HEK293 (cell line): ENCODE measurements at regions not wholly inside any gene's neighbourhood (a gene's known extent, or its start where the extent isn't known, plus 50 kb on each side); places are given as distances from the start of the nearest gene placed in this dataset.

ENCODE experiments used
- CTCF ChIA-PET: fragments of 350-600 bp; formaldehyde crosslinking; extraction: SDS; loops from one replicate; lab custom pipeline; 2021; ENCODE audit warnings: antibody characterized with exemption; lab: Yijun Ruan, JAX
- POLR2A ChIA-PET: fragments of 300-600 bp; formaldehyde crosslinking; extraction: SDS; loops from one replicate; lab custom pipeline; 2020; ENCODE audit warnings: antibody characterized with exemption, inconsistent platforms; lab: Yijun Ruan, JAX
- H3K27ac ChIP-seq: fragments of 200-500 bp; sonication (Bioruptor generic); 2 replicates; pipeline ENCODE4 v1.5.1; 2014; ENCODE audit warnings: low read depth, low read length, control low read depth, inconsistent platforms; ENCODE audit errors: extremely low read depth
- H3K36me3 ChIP-seq, 2 experiments: fragments of 200-500 bp in 1 of 2; sonication (Bioruptor generic) in 1 of 2; 1 replicate in 1 of 2; 2 replicates in 1 of 2; pipeline ENCODE4 v1.5.1; 2014 to 2017; ENCODE audit warnings: inconsistent platforms in 2 of 2, low read length in 2 of 2; ENCODE audit not compliant: control insufficient read depth in 2 of 2, insufficient read depth in 1 of 2
- H3K4me1 ChIP-seq: fragments of 200-500 bp; sonication (Bioruptor generic); 2 replicates; pipeline ENCODE4 v1.5.1; 2014; ENCODE audit warnings: mild to moderate bottlenecking, low read length, inconsistent platforms; ENCODE audit not compliant: control insufficient read depth, insufficient read depth
- H3K4me3 ChIP-seq: 2 replicates; pipeline ENCODE4 v1.5.1; 2011; ENCODE audit warnings: low read depth, mild to moderate bottlenecking, control low read depth, low read length, moderate library complexity
- H3K9me3 ChIP-seq: fragments of 200-500 bp; sonication (Bioruptor generic); 2 replicates; pipeline ENCODE4 v1.5.1; 2014; ENCODE audit warnings: low read depth, low read length, inconsistent platforms; ENCODE audit not compliant: control insufficient read depth, insufficient read depth
- KLF16 ChIP-seq: fragments of 450-650 bp; formaldehyde crosslinking; IDR thresholded peaks from 2 replicates; pipeline ENCODE4 v1.5.1; 2017; ENCODE audit warnings: missing biosample characterization, missing genetic modification characterization
- SCRT1 ChIP-seq: fragments of 450-650 bp; formaldehyde crosslinking; IDR thresholded peaks from 2 replicates; pipeline ENCODE4 v1.5.1; 2016; ENCODE audit warnings: missing biosample characterization, missing genetic modification characterization, borderline replicate concordance
- TCF7L2 ChIP-seq: IDR thresholded peaks from 2 replicates; pipeline ENCODE4 v1.6.1; 2011; ENCODE audit warnings: low read depth, mild to moderate bottlenecking, inconsistent platforms, low read length, moderate library complexity, borderline replicate concordance
- ZFP37 ChIP-seq: fragments of 450-650 bp; formaldehyde crosslinking; IDR thresholded peaks from 2 replicates; pipeline ENCODE4 v1.5.1; 2016; ENCODE audit warnings: missing biosample characterization, missing genetic modification characterization
- ZNF214 ChIP-seq: fragments of 450-650 bp; formaldehyde crosslinking; IDR thresholded peaks from 2 replicates; pipeline ENCODE4 v1.5.1; 2017; ENCODE audit warnings: missing biosample characterization, mild to moderate bottlenecking, missing genetic modification characterization, borderline replicate concordance
- ZNF221 ChIP-seq: fragments of 450-650 bp; formaldehyde crosslinking; IDR thresholded peaks from 2 replicates; pipeline ENCODE4 v1.5.1; 2017; ENCODE audit warnings: missing biosample characterization, missing genetic modification characterization, borderline replicate concordance
- ZNF239 ChIP-seq: fragments of 450-650 bp; formaldehyde crosslinking; IDR thresholded peaks from 2 replicates; pipeline ENCODE4 v1.5.1; 2016; ENCODE audit warnings: missing biosample characterization, missing genetic modification characterization
- ZNF416 ChIP-seq: fragments of 450-650 bp; formaldehyde crosslinking; IDR thresholded peaks from 2 replicates; pipeline ENCODE4 v1.5.1; 2016; ENCODE audit warnings: missing biosample characterization, missing genetic modification characterization
- ZNF660 ChIP-seq: fragments of 450-650 bp; IDR thresholded peaks from 2 replicates; pipeline ENCODE4 v1.5.1; 2018; ENCODE audit warnings: missing biosample characterization, mild to moderate bottlenecking, missing genetic modification characterization
- TF ChIP-seq, protein P1 (sequence below): fragments of 450-650 bp; formaldehyde crosslinking; IDR thresholded peaks from 2 replicates; pipeline ENCODE4 v1.5.1; 2016; ENCODE audit warnings: missing biosample characterization, missing genetic modification characterization, low read depth
- TF ChIP-seq, protein P2 (sequence below): fragments of 450-650 bp; formaldehyde crosslinking; IDR thresholded peaks from 2 replicates; pipeline ENCODE4 v1.5.1; 2017; ENCODE audit warnings: missing biosample characterization, mild to moderate bottlenecking, missing genetic modification characterization, moderate library complexity
- TF ChIP-seq, protein P3 (sequence below): fragments of 450-650 bp; formaldehyde crosslinking; IDR thresholded peaks from 2 replicates; pipeline ENCODE4 v1.5.1; 2016; ENCODE audit warnings: missing biosample characterization, missing genetic modification characterization, borderline replicate concordance

DNA sequence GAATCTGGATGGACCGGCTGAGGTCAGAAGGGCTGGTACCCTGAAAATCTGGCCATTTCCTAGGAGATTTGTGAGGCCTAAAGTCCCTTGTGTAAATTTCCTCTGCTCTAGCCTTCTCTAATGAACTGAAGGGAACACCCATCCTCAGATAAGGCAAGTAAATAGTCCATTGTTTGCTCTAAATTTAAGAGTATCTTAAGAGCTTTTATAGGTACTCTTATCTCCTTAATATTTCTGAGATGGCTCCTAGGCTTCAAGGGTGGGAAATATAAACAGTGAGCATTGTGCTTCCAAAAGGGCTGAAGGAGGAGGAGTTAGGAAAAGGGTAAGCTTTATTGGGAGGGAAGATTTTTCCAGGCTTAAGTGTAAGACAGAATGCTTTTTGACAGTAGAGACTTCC, 148.7 kb upstream of the EDNRB start:
- ChIA-PET POLR2A (no interaction called here), CTCF (no interaction called here)
- Histone ChIP-seq H3K9me3 (no peaks in the 10 kb centered on the region), H3K4me3 (no peak overlapping the region), H3K4me1 (no peaks in the 10 kb centered on the region), H3K36me3 (no peaks in the 10 kb centered on the region)
- no peak for TF ChIP-seq KLF16 (tag by site-specific recombination)
- peak; percentile 50; the same call in 1 of the 2 replicates for TF ChIP-seq TCF7L2
- TF ChIP-seq, all 188 proteins: peak for 1
- H3K27ac ChIP-seq: no peak overlapping the region

DNA sequence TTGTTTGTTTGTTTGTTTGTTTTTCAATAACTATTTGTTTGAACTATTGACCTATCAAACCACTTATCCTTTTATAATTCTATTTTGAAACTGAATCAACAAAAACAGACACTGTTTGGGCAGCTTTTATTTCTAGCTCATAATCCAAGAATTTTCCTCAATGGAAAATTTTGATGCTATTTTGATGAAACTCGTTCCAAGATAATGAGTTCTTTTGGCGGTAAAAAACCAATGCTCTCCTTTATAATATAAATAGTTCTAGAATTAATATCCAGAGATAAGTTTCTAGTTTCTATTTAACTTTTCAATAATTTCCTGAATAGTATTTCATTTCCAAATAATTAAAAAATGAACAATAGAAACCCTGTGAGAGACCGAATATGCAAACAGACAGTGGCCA, 146.5 kb upstream of the EDNRB start:
- Histone ChIP-seq H3K4me1 (no peaks in the 10 kb centered on the region), H3K4me3 (no peak overlapping the region), H3K27ac (no peak overlapping the region), H3K9me3 (no peaks in the 10 kb centered on the region), H3K36me3 (no peaks in the 10 kb centered on the region)
- TF ChIP-seq ZNF416 (tag by site-specific recombination): no peak
- TF ChIP-seq KLF16 (tag by site-specific recombination): no peak
- TF ChIP-seq, protein P1, sequence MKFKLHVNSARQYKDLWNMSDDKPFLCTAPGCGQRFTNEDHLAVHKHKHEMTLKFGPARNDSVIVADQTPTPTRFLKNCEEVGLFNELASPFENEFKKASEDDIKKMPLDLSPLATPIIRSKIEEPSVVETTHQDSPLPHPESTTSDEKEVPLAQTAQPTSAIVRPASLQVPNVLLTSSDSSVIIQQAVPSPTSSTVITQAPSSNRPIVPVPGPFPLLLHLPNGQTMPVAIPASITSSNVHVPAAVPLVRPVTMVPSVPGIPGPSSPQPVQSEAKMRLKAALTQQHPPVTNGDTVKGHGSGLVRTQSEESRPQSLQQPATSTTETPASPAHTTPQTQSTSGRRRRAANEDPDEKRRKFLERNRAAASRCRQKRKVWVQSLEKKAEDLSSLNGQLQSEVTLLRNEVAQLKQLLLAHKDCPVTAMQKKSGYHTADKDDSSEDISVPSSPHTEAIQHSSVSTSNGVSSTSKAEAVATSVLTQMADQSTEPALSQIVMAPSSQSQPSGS (tag by site-specific recombination): no peak
- TF ChIP-seq, protein P2, sequence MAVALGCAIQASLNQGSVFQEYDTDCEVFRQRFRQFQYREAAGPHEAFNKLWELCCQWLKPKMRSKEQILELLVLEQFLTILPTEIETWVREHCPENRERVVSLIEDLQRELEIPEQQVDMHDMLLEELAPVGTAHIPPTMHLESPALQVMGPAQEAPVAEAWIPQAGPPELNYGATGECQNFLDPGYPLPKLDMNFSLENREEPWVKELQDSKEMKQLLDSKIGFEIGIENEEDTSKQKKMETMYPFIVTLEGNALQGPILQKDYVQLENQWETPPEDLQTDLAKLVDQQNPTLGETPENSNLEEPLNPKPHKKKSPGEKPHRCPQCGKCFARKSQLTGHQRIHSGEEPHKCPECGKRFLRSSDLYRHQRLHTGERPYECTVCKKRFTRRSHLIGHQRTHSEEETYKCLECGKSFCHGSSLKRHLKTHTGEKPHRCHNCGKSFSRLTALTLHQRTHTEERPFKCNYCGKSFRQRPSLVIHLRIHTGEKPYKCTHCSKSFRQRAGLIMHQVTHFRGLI (tag by site-specific recombination): no peak
- TF ChIP-seq ZNF660 (tag by site-specific recombination): no peak
- ChIA-PET POLR2A (no interaction called here), CTCF (no interaction called here)

DNA sequence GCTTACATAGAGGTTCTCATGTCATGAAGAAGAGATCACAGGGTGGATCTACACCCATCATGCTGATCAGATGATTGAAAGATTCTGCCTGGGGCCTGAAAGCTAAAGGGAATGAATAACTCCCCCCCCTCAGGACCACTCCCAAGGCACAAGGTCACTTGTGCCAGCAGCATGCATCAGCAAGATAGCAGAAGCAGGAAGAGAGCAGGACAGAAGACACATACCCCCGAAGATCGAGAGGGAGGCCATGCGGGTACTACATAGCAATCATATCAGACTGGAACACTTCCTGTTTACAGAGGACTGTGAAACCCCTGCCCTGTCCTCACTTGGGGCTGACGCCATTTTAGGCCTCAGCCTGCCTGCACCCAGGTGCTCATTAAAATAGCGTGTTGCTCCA, 143.2 kb upstream of the EDNRB start:
- POLR2A ChIA-PET: no interaction called here
- Histone ChIP-seq H3K27ac (no peak overlapping the region), H3K9me3 (no peaks in the 10 kb centered on the region), H3K36me3 (no peaks in the 10 kb centered on the region), H3K4me3 (no peak overlapping the region), H3K4me1 (no peaks in the 10 kb centered on the region)
- TF ChIP-seq ZFP37 (no peak), ZNF239 (tag by site-specific recombination) (no peak), ZNF214 (tag by site-specific recombination) (no peak), ZNF221 (tag by site-specific recombination) (no peak), SCRT1 (tag by site-specific recombination) (no peak)
- TF ChIP-seq, protein P3, sequence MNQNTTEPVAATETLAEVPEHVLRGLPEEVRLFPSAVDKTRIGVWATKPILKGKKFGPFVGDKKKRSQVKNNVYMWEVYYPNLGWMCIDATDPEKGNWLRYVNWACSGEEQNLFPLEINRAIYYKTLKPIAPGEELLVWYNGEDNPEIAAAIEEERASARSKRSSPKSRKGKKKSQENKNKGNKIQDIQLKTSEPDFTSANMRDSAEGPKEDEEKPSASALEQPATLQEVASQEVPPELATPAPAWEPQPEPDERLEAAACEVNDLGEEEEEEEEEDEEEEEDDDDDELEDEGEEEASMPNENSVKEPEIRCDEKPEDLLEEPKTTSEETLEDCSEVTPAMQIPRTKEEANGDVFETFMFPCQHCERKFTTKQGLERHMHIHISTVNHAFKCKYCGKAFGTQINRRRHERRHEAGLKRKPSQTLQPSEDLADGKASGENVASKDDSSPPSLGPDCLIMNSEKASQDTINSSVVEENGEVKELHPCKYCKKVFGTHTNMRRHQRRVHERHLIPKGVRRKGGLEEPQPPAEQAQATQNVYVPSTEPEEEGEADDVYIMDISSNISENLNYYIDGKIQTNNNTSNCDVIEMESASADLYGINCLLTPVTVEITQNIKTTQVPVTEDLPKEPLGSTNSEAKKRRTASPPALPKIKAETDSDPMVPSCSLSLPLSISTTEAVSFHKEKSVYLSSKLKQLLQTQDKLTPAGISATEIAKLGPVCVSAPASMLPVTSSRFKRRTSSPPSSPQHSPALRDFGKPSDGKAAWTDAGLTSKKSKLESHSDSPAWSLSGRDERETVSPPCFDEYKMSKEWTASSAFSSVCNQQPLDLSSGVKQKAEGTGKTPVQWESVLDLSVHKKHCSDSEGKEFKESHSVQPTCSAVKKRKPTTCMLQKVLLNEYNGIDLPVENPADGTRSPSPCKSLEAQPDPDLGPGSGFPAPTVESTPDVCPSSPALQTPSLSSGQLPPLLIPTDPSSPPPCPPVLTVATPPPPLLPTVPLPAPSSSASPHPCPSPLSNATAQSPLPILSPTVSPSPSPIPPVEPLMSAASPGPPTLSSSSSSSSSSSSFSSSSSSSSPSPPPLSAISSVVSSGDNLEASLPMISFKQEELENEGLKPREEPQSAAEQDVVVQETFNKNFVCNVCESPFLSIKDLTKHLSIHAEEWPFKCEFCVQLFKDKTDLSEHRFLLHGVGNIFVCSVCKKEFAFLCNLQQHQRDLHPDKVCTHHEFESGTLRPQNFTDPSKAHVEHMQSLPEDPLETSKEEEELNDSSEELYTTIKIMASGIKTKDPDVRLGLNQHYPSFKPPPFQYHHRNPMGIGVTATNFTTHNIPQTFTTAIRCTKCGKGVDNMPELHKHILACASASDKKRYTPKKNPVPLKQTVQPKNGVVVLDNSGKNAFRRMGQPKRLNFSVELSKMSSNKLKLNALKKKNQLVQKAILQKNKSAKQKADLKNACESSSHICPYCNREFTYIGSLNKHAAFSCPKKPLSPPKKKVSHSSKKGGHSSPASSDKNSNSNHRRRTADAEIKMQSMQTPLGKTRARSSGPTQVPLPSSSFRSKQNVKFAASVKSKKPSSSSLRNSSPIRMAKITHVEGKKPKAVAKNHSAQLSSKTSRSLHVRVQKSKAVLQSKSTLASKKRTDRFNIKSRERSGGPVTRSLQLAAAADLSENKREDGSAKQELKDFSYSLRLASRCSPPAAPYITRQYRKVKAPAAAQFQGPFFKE: no peak
- CTCF ChIA-PET: no interaction called here
